SK-N-MC (cell line): ENCODE measurements at regions not wholly inside any gene's neighbourhood (a gene's known extent, or its start where the extent isn't known, plus 50 kb on each side); places are given as distances from the start of the nearest gene placed in this dataset.

Experiments used
- EZH2 ChIP-seq: fragments of 200-600 bp; sonication (generic); IDR thresholded peaks from one replicate; pipeline ENCODE4 v1.6.1; 2017; ENCODE audit warnings: antibody characterized with exemption
- FOXP2 ChIP-seq: optimal IDR thresholded peaks from 2 replicates; pipeline ENCODE3; 2011; ENCODE audit warnings: mild to moderate bottlenecking, moderate library complexity; ENCODE audit not compliant: insufficient read depth; ENCODE audit errors: extremely low read length, control extremely low read depth
- POLR2AphosphoS5 ChIP-seq: IDR thresholded peaks from 2 replicates; pipeline ENCODE4 v1.6.1; 2012; ENCODE audit warnings: mild to moderate bottlenecking, low read depth, low read length, borderline replicate concordance

DNA sequence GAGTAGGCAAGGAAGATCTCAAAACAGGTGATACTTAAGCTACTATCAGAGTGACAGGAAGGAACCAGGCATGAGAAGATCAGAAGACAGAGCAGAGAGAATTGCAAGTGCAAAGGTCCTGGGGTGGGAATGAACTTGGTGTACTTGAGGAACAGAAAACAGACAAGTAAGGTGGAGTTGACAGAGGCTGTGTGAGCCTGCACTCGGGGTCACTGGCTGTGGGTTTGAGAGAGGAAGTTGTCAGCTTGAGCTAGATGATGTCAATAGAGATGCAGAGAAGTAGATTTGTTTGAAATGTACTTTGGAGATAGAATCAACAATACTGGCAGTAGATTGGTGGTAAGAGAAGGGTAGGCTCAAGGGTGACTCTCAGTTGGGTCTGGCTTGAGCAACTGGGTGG, 209.5 kb downstream of the CLIC5 start:
- TF ChIP-seq POLR2AphosphoS5 (no peak), EZH2 (no peak), FOXP2 (no peak)
